Panc1 (cell line): ENCODE measurements at regions not wholly inside any gene's neighbourhood (a gene's known extent, or its start where the extent isn't known, plus 50 kb on each side); places are given as distances from the start of the nearest gene placed in this dataset.

Experiments
- ATAC-seq: fragments of 200-7000 bp; cut with Tn5 transposase; 2 replicates; pipeline ENCODE4 v1.9.1; 2020; ENCODE audit warnings: mild to moderate bottlenecking, moderate library complexity
- BruUV-seq: library from RNA; stranded (reverse); fragments of 400-500 nt; replicated peaks from 2 replicates; lab custom pipeline; 2021; lab: Mats Ljungman, UMichigan
- CTCF ChIA-PET: fragments of 300-600 bp; sonication (Branson Sonifier 250); formaldehyde crosslinking; loops from one replicate; lab custom pipeline; 2022; ENCODE audit warnings: antibody characterized with exemption; lab: Charles Lee
- POLR2A ChIA-PET: fragments of 300-600 bp; sonication (Branson Sonifier 250); formaldehyde crosslinking; loops from one replicate; lab custom pipeline; 2022; ENCODE audit warnings: antibody characterized with exemption; lab: Charles Lee
- DNase-seq: peaks from one replicate; pipeline ENCODE4 v3.0.0-alpha.2; 2010; ENCODE audit warnings: low read depth, low spot score
- H3K27ac ChIP-seq: 2 replicates; pipeline ENCODE4 v1.5.1; 2011; ENCODE audit warnings: mild to moderate bottlenecking, low read length, inconsistent platforms
- H3K27me3 ChIP-seq: fragments of 200-500 bp; sonication (Bioruptor generic); 2 replicates; pipeline ENCODE4 v1.6.0; 2014; ENCODE audit warnings: low read length, inconsistent platforms; ENCODE audit not compliant: control insufficient read depth, insufficient read depth
- H3K36me3 ChIP-seq: fragments of 200-500 bp; sonication (Bioruptor generic); 2 replicates; pipeline ENCODE4 v1.5.1; 2014; ENCODE audit warnings: inconsistent platforms, mild to moderate bottlenecking, low read length, moderate library complexity; ENCODE audit not compliant: control insufficient read depth, insufficient read depth
- H3K4me1 ChIP-seq: 2 replicates; pipeline ENCODE4 v1.5.1; 2011; ENCODE audit warnings: inconsistent platforms, mild to moderate bottlenecking, low read length, moderate library complexity; ENCODE audit not compliant: control insufficient read depth, insufficient read depth
- H3K4me3 ChIP-seq, 2 experiments: 2 replicates each; pipeline ENCODE4 v1.5.1; 2011 to 2012; ENCODE audit warnings: low read depth in 2 of 2, low read length in 2 of 2, mild to moderate bottlenecking in 2 of 2, inconsistent platforms in 1 of 2, moderate library complexity in 1 of 2
- H3K9me3 ChIP-seq: fragments of 200-500 bp; sonication (Bioruptor generic); 2 replicates; pipeline ENCODE4 v1.5.1; 2014; ENCODE audit warnings: low read depth, mild to moderate bottlenecking, inconsistent platforms, low read length, moderate library complexity; ENCODE audit not compliant: control insufficient read depth, insufficient read depth
- CTCF ChIP-seq: fragments of 450-650 bp; IDR thresholded peaks from 2 replicates; pipeline ENCODE4 v1.5.1; 2017; ENCODE audit warnings: mild to moderate bottlenecking
- POLR2AphosphoS5 ChIP-seq: IDR thresholded peaks from 2 replicates; pipeline ENCODE4 v1.6.1; 2012; ENCODE audit warnings: mild to moderate bottlenecking, low read depth, low read length, moderate library complexity
- REST ChIP-seq, 2 experiments: IDR thresholded peaks; 2 replicates each; pipeline ENCODE4 v1.6.1; 2011 to 2012; ENCODE audit warnings: low read depth in 2 of 2, control low read depth in 1 of 2, low read length in 1 of 2, mild to moderate bottlenecking in 1 of 2, moderate library complexity in 1 of 2; ENCODE audit not compliant: insufficient read depth in 1 of 2
- SIN3A ChIP-seq: IDR thresholded peaks from 2 replicates; pipeline ENCODE4 v1.6.1; 2012; ENCODE audit warnings: low read depth, mild to moderate bottlenecking, low read length, moderate library complexity, borderline replicate concordance; ENCODE audit not compliant: insufficient read depth
- TCF7L2 ChIP-seq: IDR thresholded peaks from 2 replicates; pipeline ENCODE4 v1.6.1; 2011; ENCODE audit warnings: mild to moderate bottlenecking, low read depth, low read length, inconsistent platforms
- in situ Hi-C: cut with HindIII; loops from 2 replicates; pipeline ENCODE4 v1.10.0; 2016; ENCODE audit warnings: low sequenced_read_pairs, low pct_unique_long_range_greater_than_20kb
- intact Hi-C: fragments of 100-400 bp; cut with micrococcal nuclease; formaldehyde crosslinking; loops from one replicate; pipeline ENCODE4 v1.10.0; 2022; ENCODE audit not compliant: unreplicated experiment

GRCh38 chr5:105034401-105034763, 1471.8 kb upstream of the NUDT12 start:
- TF ChIP-seq CTCF (no peak), REST (IDR thresholded peaks at IDR 0.05; ENCODE audit: insufficient read depth in 1 of 2, low read depth in 2 of 2, low read length in 1 of 2) (no peak), SIN3A (no peak), TCF7L2 (no peak), POLR2AphosphoS5 (no peak)
- ChIA-PET POLR2A (no interaction called here), CTCF (no interaction called here)
- intact Hi-C loops (no loop called here), in situ Hi-C loops (no loop called here)
- H3K27ac ChIP-seq = no peak overlapping the region
- no peaks in the 10 kb centered on the region for H3K36me3 ChIP-seq
- no peaks in the 10 kb centered on the region for H3K27me3 ChIP-seq
- ATAC-seq (no peak), DNase-seq (no peak)
- no peaks in the 10 kb centered on the region for H3K4me1 ChIP-seq
- no peak overlapping the region for H3K4me3 ChIP-seq
- BruUV-seq = no TSS peak
- no peaks in the 10 kb centered on the region for H3K9me3 ChIP-seq

GRCh38 chr5:105033637-105034400, 1471.2 kb upstream of the NUDT12 start:
- intact Hi-C loops = no loop called here
- no peak for TF ChIP-seq CTCF
- H3K4me3 ChIP-seq = no peak overlapping the region
- no peaks in the 10 kb centered on the region for H3K9me3 ChIP-seq
- no peak for DNase-seq
- no peak for ATAC-seq
- H3K4me1 ChIP-seq = no peaks in the 10 kb centered on the region
- no peaks in the 10 kb centered on the region for H3K36me3 ChIP-seq
- ChIA-PET POLR2A (no interaction called here), CTCF (no interaction called here)
- H3K27me3 ChIP-seq = no peaks in the 10 kb centered on the region
- in situ Hi-C loops = no loop called here
- no peak overlapping the region for H3K27ac ChIP-seq
- BruUV-seq = no TSS peak
